HG03460 (cell line): ENCODE measurements at regions not wholly inside any gene's neighbourhood (a gene's known extent, or its start where the extent isn't known, plus 50 kb on each side); places are given as distances from the start of the nearest gene placed in this dataset.

Source experiments
- ATAC-seq: cut with Tn5 transposase; IDR thresholded peaks from one replicate; pipeline ENCODE4 v1.9.1; 2021; ENCODE audit not compliant: unreplicated experiment

- ATAC-seq, result no peak
Observed at GRCh38 chr10:78527296-78527695, 493.6 kb downstream of the RPS24 start.

GRCh38 chr10:78528749-78529204 is 495.1 kb downstream of the RPS24 start:
- no peak for ATAC-seq

GRCh38 chr10:78529262-78529661 is 495.6 kb downstream of the RPS24 start:
- no peak for ATAC-seq

GRCh38 chr10:78531088-78531487 is 497.4 kb downstream of the RPS24 start:
- ATAC-seq, result no peak

DNA sequence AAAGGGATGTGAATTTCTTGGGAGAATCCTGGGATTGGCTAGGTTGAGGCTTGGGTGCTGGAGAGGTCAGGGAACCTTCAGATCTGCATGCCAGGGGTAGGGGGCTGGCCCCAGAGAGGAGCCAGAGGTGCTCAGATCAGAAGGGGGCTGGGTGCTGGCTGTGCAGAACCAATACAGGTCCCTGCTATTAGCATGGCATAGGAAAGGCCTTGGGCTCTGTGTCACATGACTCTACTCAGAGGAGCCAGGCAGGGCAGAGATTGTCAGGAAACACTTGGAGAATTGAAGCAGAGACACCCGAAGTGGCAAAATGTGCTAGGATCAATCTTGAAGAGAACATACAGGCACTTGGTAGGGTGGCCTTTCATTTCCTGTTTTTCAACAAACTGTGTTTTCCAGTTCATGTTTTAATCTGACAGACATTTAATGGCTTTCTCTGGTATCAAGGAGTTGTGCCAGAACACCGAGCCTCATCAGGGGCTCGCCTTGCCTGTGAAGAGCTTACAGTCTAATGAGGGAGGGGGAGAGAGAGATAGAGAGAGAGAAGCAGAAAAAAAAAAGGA is 498.9 kb downstream of the RPS24 start:
- ATAC-seq, result no peak

DNA sequence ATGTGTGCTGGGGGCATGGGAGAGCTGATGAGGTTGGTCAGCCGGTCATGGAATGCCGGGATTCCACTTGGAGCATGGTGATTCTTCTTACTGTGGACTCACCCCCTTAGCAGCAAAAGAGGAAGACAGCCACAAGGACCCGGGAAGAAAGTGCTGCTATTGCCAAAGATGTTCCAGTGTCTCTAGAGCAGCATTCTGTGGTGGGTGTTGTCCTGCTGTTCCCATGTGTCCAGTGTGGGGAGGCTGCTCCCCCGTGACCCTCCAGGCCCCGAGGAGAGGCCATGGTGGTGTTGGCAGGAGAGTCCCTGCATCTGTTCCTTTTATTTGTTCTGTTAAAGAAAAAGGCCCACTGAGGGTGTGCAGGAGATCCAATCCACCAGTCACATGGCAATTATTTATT is 499.4 kb downstream of the RPS24 start:
- ATAC-seq, result no peak

GRCh38 chr10:78533776-78534175 is 500.1 kb downstream of the RPS24 start:
- ATAC-seq, result no peak

GRCh38 chr10:78535716-78536218 is 502.1 kb downstream of the RPS24 start:
- ATAC-seq, result no peak

- ATAC-seq, result no peak
Observed at GRCh38 chr10:78537018-78537417, 503.4 kb downstream of the RPS24 start.

DNA sequence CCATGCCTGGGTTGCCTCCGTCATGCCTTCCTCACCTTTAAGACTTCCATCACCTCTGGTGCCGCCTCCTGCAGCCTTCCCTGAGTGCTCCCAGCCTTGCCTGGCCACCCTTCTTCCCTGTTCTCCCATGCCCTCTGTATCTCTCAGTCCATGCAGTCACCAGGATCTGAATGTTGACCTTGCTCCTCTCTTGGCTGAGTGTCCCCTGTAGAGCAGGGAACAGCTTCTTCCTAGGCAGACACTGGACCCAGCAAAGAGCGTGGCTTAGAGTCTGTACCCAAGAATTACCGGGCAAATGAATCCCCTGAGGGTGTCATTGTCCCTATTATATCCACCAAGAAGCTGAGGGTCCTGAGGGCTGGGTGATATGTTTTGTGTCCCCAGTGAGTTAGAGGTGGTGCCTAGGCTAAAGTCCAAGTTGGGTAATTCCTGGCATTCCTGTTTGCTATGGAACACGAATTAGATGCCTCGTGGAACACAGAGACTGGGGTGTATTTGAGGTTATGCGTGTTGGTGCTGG is 505.6 kb downstream of the RPS24 start:
- ATAC-seq, result no peak

DNA sequence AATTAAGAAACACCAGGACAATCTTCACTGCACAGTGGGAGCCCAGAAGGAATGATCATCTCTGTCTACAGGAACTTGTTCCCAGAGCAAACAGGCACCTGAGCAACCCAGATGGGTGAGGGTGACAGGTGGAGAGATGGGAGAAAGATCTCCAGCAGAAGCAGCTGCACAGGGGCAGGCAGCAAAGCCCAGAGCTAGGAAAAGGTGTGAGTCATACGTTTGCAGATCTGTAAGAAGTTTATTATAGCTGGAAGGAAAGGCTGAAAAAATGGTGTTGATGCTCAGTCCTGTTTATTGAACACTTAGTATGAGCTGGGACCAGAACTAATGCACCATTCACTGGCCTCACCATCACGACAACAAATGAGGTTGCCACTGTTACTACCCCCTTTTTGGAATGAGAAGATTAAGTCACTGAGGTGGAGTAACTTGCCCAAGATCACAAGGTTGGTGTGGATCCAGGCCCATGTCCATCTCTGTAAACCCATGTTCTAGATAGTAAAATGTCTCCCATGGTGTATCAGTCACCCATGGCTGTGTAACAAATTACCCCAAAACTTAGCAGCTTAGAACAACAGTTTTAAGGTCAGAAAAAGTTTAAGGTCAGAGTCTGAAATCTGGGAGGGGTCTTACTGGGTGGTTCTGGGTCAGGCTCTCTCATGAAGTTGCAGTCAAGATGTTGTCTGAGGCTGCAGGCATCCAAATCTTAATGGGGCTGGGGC is 506.9 kb downstream of the RPS24 start:
- ATAC-seq, result no peak

DNA sequence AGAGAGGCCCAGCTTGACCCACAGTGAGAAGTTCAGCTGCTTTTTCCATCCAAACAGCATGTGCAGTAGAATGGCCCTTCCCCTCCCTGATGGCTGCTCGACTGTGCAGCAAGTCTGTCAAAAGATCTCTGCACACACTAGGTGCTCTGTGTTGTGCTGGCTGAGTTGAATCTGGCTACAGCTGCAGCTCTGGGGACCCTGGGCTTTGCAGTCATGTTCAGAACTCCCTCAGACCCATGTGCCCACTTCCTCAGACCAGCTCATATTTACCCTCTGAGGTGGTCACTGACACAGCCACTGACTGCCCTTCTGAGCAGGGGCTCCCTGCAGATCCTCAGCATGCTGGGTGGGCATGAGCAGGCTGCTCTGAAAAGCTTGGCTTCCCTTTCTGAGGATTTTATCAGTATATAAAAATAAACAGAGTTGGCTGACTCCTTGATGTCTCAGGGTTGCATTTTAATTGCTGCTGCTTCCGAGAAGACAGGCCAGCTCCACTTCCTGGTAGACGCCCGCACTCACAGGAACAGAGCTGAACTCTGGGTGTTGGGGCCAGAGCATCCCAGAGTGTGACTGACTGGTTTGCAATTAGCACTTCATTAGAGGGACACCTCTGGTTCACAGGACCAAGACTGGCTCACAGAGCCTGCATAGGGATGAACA is 507.9 kb downstream of the RPS24 start:
- ATAC-seq, result no peak

DNA sequence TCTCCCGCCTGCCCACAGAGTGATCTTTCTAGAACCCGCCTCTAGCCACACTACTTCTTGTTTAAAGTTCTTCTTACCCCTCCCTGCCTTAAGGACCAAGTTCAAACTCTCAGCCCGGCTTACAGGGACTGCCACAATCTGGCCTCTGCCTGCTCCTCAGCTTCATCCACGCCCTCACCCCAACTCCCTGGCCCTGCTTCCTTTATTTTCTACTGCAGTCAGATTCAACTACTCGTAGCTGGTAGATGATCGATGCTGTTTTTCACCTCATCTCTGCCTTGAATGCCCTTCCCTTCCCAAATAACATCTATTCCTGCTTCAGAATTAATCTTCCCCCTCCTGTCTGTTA is 508.5 kb downstream of the RPS24 start:
- ATAC-seq, result no peak

- ATAC-seq, result no peak
Observed at GRCh38 chr10:78542521-78542920, 508.9 kb downstream of the RPS24 start.

DNA sequence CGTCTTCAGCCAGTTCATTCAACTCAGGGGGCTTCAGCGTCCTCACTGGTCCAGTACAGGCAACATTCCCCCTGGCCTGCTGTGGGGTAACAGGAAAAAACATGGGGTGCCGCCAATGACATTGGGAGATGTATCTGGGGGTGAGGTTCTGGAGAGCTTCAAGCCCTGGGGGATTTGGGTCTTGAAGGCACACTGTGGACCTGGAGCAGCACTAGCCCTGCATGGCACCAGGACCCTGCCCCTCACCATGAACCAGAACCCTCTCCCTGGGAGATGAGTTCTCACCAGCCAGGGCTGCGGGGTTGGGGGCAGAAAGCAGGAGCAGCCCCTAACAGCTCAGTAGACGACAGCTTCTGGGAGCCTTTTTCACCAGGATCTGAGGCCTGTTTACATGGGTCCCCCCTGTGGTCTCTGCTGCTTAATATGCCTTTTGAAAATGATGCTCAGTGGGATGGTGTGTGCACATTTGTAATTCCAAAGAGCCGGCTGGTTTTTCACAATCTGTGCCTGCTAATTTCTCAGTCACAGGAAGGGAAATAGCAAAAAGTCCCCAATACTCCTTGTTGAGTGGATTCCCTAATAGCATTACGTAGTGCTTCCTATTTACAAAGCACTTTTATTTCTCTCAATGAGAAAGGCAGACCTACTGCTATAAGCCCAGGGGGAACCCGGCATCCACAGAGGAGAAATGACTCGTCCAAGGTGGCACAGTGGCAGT is 509.5 kb downstream of the RPS24 start:
- no peak for ATAC-seq

- ATAC-seq, result no peak
Observed at GRCh38 chr10:78543749-78544362, 510.2 kb downstream of the RPS24 start.

DNA sequence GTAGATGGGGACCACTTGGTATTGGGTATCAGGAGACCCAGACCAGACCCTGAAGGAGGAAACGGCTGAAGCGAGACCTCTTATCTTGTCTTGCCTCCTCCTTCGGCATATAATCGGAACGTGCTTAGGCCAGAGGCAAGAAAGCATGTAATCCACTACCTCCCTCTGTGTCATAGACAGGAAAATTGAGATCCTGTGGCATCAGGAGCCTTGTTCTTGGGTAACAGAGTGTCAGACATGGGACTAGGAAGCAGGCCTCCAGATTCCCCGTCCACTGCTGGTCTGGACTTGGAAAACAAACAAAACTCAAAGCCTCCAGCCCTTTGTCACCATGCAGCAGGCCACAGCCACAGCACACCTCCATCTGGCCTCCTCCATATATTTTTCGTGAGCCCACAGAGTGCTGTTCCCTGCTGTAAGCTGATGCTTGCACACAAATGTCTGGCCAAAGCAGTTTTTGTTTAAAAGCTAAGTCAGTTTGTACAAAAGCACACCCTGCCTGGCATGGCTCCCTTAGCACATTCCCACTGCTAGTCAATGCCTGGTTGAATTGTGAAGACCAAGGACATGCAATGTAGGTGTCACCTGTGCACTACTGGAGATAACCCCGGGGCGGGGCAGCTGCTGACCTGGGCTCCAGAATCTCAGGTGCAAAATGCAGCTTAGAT is 510.9 kb downstream of the RPS24 start:
- no peak for ATAC-seq

DNA sequence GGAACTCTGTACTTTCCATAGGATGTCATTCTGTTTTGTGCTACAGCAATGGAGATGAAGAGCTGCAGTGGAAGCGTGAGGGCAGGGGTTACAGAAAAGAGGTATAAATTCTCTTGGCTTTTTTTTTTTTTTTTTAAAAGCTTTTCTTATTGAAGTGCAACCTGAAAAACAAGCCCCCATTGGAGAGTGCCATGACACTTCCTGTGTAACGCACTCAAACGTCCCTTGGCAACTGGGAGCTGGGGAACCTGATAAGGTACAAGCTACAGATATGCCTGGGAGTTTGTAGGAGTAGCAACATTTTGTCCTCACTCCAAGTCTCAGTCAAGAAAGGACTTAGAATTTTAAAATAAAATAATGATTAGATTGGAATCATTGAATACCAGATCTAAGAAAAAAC is 512.1 kb downstream of the RPS24 start:
- ATAC-seq, result no peak

GRCh38 chr10:78547397-78547796 is 513.7 kb downstream of the RPS24 start:
- no peak for ATAC-seq

GRCh38 chr10:78547905-78548304 is 514.2 kb downstream of the RPS24 start:
- no peak for ATAC-seq
